HepG2 (cell line): ENCODE measurements at regions not wholly inside any gene's neighbourhood (a gene's known extent, or its start where the extent isn't known, plus 50 kb on each side); places are given as distances from the start of the nearest gene placed in this dataset.

Experiments used
- ARNTL ChIP-seq: sonication (generic); formaldehyde crosslinking; IDR thresholded peaks from 2 replicates; pipeline ENCODE4 v1.4.0; 2020; ENCODE audit warnings: mild to moderate bottlenecking, missing genetic modification reagents
- ATF1 ChIP-seq: IDR thresholded peaks from 2 replicates; pipeline ENCODE4 v1.6.1; 2016; ENCODE audit warnings: mild to moderate bottlenecking, control low read depth
- BCLAF1 ChIP-seq: fragments of 450-650 bp; IDR thresholded peaks from 2 replicates; pipeline ENCODE4 v1.6.1; 2017; ENCODE audit warnings: mild to moderate bottlenecking
- FOSL2 ChIP-seq: sonication (generic); formaldehyde crosslinking; IDR thresholded peaks from 2 replicates; pipeline ENCODE4 v1.4.0; 2020; ENCODE audit warnings: missing genetic modification reagents
- HDAC2 ChIP-seq: sonication (generic); formaldehyde crosslinking; IDR thresholded peaks from 2 replicates; pipeline ENCODE4 v1.4.0; 2020; ENCODE audit warnings: missing genetic modification reagents
- HDAC6 ChIP-seq: fragments of 200-600 bp; sonication (generic); IDR thresholded peaks from 2 replicates; pipeline ENCODE4 v1.7.0; 2017; ENCODE audit warnings: mild to moderate bottlenecking, antibody characterized with exemption, low read length, low read depth
- HES4 ChIP-seq: sonication (generic); formaldehyde crosslinking; IDR thresholded peaks from 2 replicates; pipeline ENCODE4 v1.9.0; 2021; ENCODE audit warnings: mild to moderate bottlenecking, missing genetic modification reagents, borderline replicate concordance
- LBX2 ChIP-seq: sonication (generic); formaldehyde crosslinking; IDR thresholded peaks from 2 replicates; pipeline ENCODE4 v1.5.0; 2020; ENCODE audit warnings: missing genetic modification reagents, mild to moderate bottlenecking, borderline replicate concordance
- MAFK ChIP-seq, 2 experiments: IDR thresholded peaks in 1 of 2; conservative IDR thresholded peaks in 1 of 2; 2 replicates each; pipeline ENCODE4 v1.6.1; 2011; ENCODE audit warnings: improper control_type of control experiment in 2 of 2, low read length in 2 of 2
- MEIS1 ChIP-seq: sonication (generic); formaldehyde crosslinking; IDR thresholded peaks from 2 replicates; pipeline ENCODE4 v1.9.0; 2021; ENCODE audit warnings: mild to moderate bottlenecking, missing genetic modification reagents, moderate library complexity, borderline replicate concordance
- PAXIP1 ChIP-seq: sonication (generic); formaldehyde crosslinking; conservative IDR thresholded peaks from 2 replicates; pipeline ENCODE4 v1.4.0; 2020; ENCODE audit warnings: mild to moderate bottlenecking, missing genetic modification reagents, moderate library complexity
- POGK ChIP-seq: sonication (generic); formaldehyde crosslinking; conservative IDR thresholded peaks from 2 replicates; pipeline ENCODE4 v1.8.0; 2022; ENCODE audit warnings: mild to moderate bottlenecking, moderate library complexity, missing genetic modification reagents
- SKI ChIP-seq: fragments of 450-650 bp; IDR thresholded peaks from one replicate; pipeline ENCODE4 v1.6.1; 2018; ENCODE audit warnings: mild to moderate bottlenecking; ENCODE audit not compliant: partially characterized antibody
- SOX5 ChIP-seq: IDR thresholded peaks from 2 replicates; pipeline ENCODE4 v1.6.1; 2016; ENCODE audit warnings: borderline replicate concordance
- TRIM24 ChIP-seq: sonication (generic); formaldehyde crosslinking; IDR thresholded peaks from 2 replicates; pipeline ENCODE4 v1.8.0; 2022; ENCODE audit warnings: mild to moderate bottlenecking, missing genetic modification reagents
- XRCC5 ChIP-seq: fragments of 200-400 bp; formaldehyde crosslinking; optimal IDR thresholded peaks from 2 replicates; pipeline ENCODE3; 2017; ENCODE audit warnings: mild to moderate bottlenecking, low read length
- ZNF280D ChIP-seq: sonication (generic); formaldehyde crosslinking; IDR thresholded peaks from 2 replicates; pipeline ENCODE4 v1.5.1; 2020; ENCODE audit warnings: mild to moderate bottlenecking, missing genetic modification reagents
- ZNF383 ChIP-seq: sonication (generic); formaldehyde crosslinking; IDR thresholded peaks from 2 replicates; pipeline ENCODE4 v1.4.0; 2020; ENCODE audit warnings: missing genetic modification reagents, mild to moderate bottlenecking, borderline replicate concordance
- ZNF510 ChIP-seq: sonication (generic); formaldehyde crosslinking; IDR thresholded peaks from 2 replicates; pipeline ENCODE4 v1.4.0; 2020; ENCODE audit warnings: low read depth, mild to moderate bottlenecking, missing genetic modification reagents

- TF ChIP-seq PAXIP1, result peak; percentile 76
- TF ChIP-seq ZNF280D (CRISPR knock-in tag), result peak; percentile 83; the same call in 1 of the 2 replicates
- no peak for TF ChIP-seq HDAC2
- no peak for TF ChIP-seq ZNF383 (CRISPR knock-in tag)
- TF ChIP-seq XRCC5, result peak; percentile 65
- TF ChIP-seq ZNF510 (CRISPR knock-in tag), result no peak
- TF ChIP-seq POGK (CRISPR knock-in tag), result no peak
- no peak for TF ChIP-seq ARNTL (CRISPR knock-in tag)
- TF ChIP-seq BCLAF1, result no peak
- no peak for TF ChIP-seq LBX2 (CRISPR knock-in tag)
- TF ChIP-seq SOX5, result peak; percentile 46; the same call in 1 of the 2 replicates
- no peak for TF ChIP-seq FOSL2
- TF ChIP-seq HES4 (CRISPR knock-in tag), result no peak
- TF ChIP-seq HDAC6, result no peak
- TF ChIP-seq MEIS1 (CRISPR knock-in tag), result peak; percentile 56; the same call in 1 of the 2 replicates
- TF ChIP-seq SKI, result peak; percentile 52
- TF ChIP-seq TRIM24 (CRISPR knock-in tag), result no peak
- TF ChIP-seq ATF1 (CRISPR knock-in tag), result no peak
- no peak for TF ChIP-seq MAFK (conservative IDR thresholded peaks at IDR 0.05 in 1 of 2, IDR thresholded peaks at IDR 0.05 in 1 of 2; ENCODE audit: low read length in 2 of 2)
Measured at GRCh38 chr3:30498587-30498967, 107.8 kb upstream of the TGFBR2 start (continued).
